SK-N-SH (cell line): ENCODE measurements at regions not wholly inside any gene's neighbourhood (a gene's known extent, or its start where the extent isn't known, plus 50 kb on each side); places are given as distances from the start of the nearest gene placed in this dataset.

Experiments used
- CTCF ChIA-PET: fragments of 300-600, 350-600 bp; formaldehyde crosslinking; extraction: SDS; loops from one replicate; lab custom pipeline; 2021; lab: Yijun Ruan, JAX
- POLR2A ChIA-PET: fragments of 350-600 bp; sonication (Branson Sonifier 250); formaldehyde crosslinking; extraction: SDS; loops from one replicate; lab custom pipeline; 2020; ENCODE audit warnings: antibody characterized with exemption, inconsistent platforms; lab: Yijun Ruan, JAX
- DNase-seq: peaks from one replicate; pipeline ENCODE4 v3.0.0; 2012
- H2AFZ ChIP-seq: fragments of 200-600 bp; sonication (generic); 2 replicates; pipeline ENCODE4 v1.8.1; 2016; ENCODE audit warnings: antibody characterized with exemption, mild to moderate bottlenecking, low read depth
- H3F3A ChIP-seq: fragments of 200-600 bp; sonication (generic); replicated peaks from 2 replicates; pipeline ENCODE3; 2016; ENCODE audit warnings: antibody characterized with exemption, mild to moderate bottlenecking; ENCODE audit not compliant: insufficient read depth
- H3K27ac ChIP-seq, 2 experiments: fragments of 200-500 bp in 1 of 2; fragments of 200-600 bp in 1 of 2; sonication (Bioruptor generic) in 1 of 2; sonication (generic), shearing (Covaris generic) in 1 of 2; 2 replicates each; pipeline versions ENCODE4 v1.5.1 to v1.6.1; 2014 to 2016; ENCODE audit warnings: low read depth in 2 of 2, inconsistent platforms in 1 of 2, low read length in 1 of 2, mild to moderate bottlenecking in 1 of 2, mixed read lengths in 1 of 2
- H3K27me3 ChIP-seq: fragments of 200-600 bp; sonication (generic), shearing (Covaris generic); 2 replicates; pipeline ENCODE4 v1.6.1; 2016; ENCODE audit warnings: mixed run types; ENCODE audit not compliant: insufficient read depth
- H3K36me3 ChIP-seq, 2 experiments: fragments of 200-500 bp in 1 of 2; fragments of 200-600 bp in 1 of 2; sonication (Bioruptor generic) in 1 of 2; sonication (generic) in 1 of 2; replicated peaks in 1 of 2; 2 replicates each; pipeline versions ENCODE3 to v1.5.1; 2014 to 2016; ENCODE audit warnings: low read length in 1 of 2, mild to moderate bottlenecking in 1 of 2; ENCODE audit not compliant: insufficient read depth in 2 of 2, control insufficient read depth in 1 of 2
- H3K4me1 ChIP-seq, 2 experiments: fragments of 200-500 bp in 1 of 2; fragments of 200-600 bp in 1 of 2; sonication (Bioruptor generic) in 1 of 2; sonication (generic), shearing (Covaris generic) in 1 of 2; 2 replicates each; pipeline versions ENCODE4 v1.5.1 to v1.6.1; 2014 to 2016; ENCODE audit warnings: low read depth in 1 of 2, low read length in 1 of 2, mixed run types in 1 of 2; ENCODE audit not compliant: insufficient read depth in 2 of 2, control insufficient read depth in 1 of 2
- H3K4me2 ChIP-seq: fragments of 200-600 bp; sonication (generic), shearing (Covaris generic); 2 replicates; pipeline ENCODE4 v1.6.1; 2017; ENCODE audit warnings: mixed run types
- H3K4me3 ChIP-seq, 2 experiments: fragments of 200-500 bp in 1 of 2; fragments of 200-600 bp in 1 of 2; sonication (Bioruptor generic) in 1 of 2; sonication (generic), shearing (Covaris generic) in 1 of 2; 2 replicates each; pipeline versions ENCODE4 v1.5.1 to v1.8.1; 2014 to 2016; ENCODE audit warnings: low read depth in 2 of 2, inconsistent platforms in 1 of 2, low read length in 1 of 2, mild to moderate bottlenecking in 1 of 2, mixed read lengths in 1 of 2, moderate library complexity in 1 of 2
- H3K79me2 ChIP-seq: fragments of 200-600 bp; sonication (generic); 2 replicates; pipeline ENCODE4 v1.8.1; 2017; ENCODE audit warnings: mild to moderate bottlenecking; ENCODE audit not compliant: insufficient read depth
- H3K9ac ChIP-seq: fragments of 200-600 bp; sonication (generic); 2 replicates; pipeline ENCODE4 v1.6.1; 2017; ENCODE audit warnings: mixed run types
- H3K9me2 ChIP-seq: fragments of 200-600 bp; sonication (generic); 2 replicates; pipeline ENCODE4 v1.6.1; 2017; ENCODE audit warnings: mixed run types
- H3K9me3 ChIP-seq: fragments of 200-600 bp; sonication (generic); 2 replicates; pipeline ENCODE4 v1.6.1; 2017; ENCODE audit warnings: mixed run types, mild to moderate bottlenecking, moderate library complexity
- H4K20me1 ChIP-seq: fragments of 200-600 bp; sonication (generic); 2 replicates; pipeline ENCODE4 v1.6.1; 2017; ENCODE audit warnings: mild to moderate bottlenecking, mixed run types; ENCODE audit not compliant: insufficient read depth
- CHD2 ChIP-seq: fragments of 150-350 bp; IDR thresholded peaks from 2 replicates; pipeline ENCODE4 v1.6.1; 2018; ENCODE audit warnings: low read length; ENCODE audit not compliant: partially characterized antibody
- EP300 ChIP-seq, 2 experiments: IDR thresholded peaks; 2 replicates each; pipeline versions ENCODE4 v1.4.0 to v1.6.1; 2012; ENCODE audit warnings: borderline replicate concordance in 1 of 2, low read depth in 1 of 2, low read length in 1 of 2
- EZH2phosphoT487 ChIP-seq: fragments of 200-600 bp; sonication (generic); IDR thresholded peaks from 2 replicates; pipeline ENCODE4 v1.6.1; 2017; ENCODE audit warnings: low read depth, mixed run types, mild to moderate bottlenecking, antibody characterized with exemption, moderate library complexity, borderline replicate concordance
- FOXM1 ChIP-seq: IDR thresholded peaks from 2 replicates; pipeline ENCODE4 v1.4.0; 2012; ENCODE audit warnings: low read depth, mild to moderate bottlenecking
- GABPA ChIP-seq: IDR thresholded peaks from 2 replicates; pipeline ENCODE4 v1.4.0; 2012; ENCODE audit warnings: low read depth, mild to moderate bottlenecking
- IRF3 ChIP-seq: fragments of 150-350 bp; IDR thresholded peaks from 2 replicates; pipeline ENCODE4 v1.6.1; 2016; ENCODE audit warnings: mild to moderate bottlenecking, low read depth, low read length
- MAX ChIP-seq: IDR thresholded peaks from 2 replicates; pipeline ENCODE4 v1.4.0; 2012; ENCODE audit warnings: low read depth
- MEF2A ChIP-seq: IDR thresholded peaks from 2 replicates; pipeline ENCODE4 v1.4.0; 2012; ENCODE audit warnings: low read depth, borderline replicate concordance
- NRF1 ChIP-seq: IDR thresholded peaks from 2 replicates; pipeline ENCODE4 v1.6.1; 2012; ENCODE audit warnings: low read depth, mild to moderate bottlenecking, low read length
- POLR2AphosphoS5 ChIP-seq: IDR thresholded peaks from 2 replicates; pipeline ENCODE4 v1.6.1; 2012; ENCODE audit warnings: low read depth, low read length
- RCOR1 ChIP-seq: fragments of 150-350 bp; IDR thresholded peaks from 2 replicates; pipeline ENCODE4 v1.6.1; 2017; ENCODE audit warnings: antibody characterized with exemption, low read length
- RFX5 ChIP-seq: IDR thresholded peaks from 2 replicates; pipeline ENCODE4 v1.6.1; 2012; ENCODE audit warnings: mild to moderate bottlenecking, improper control_type of control experiment, low read length
- TAF1 ChIP-seq: IDR thresholded peaks from 2 replicates; pipeline ENCODE4 v1.6.1; 2012; ENCODE audit warnings: low read depth, mild to moderate bottlenecking, low read length, moderate library complexity, borderline replicate concordance
- TCF12 ChIP-seq: IDR thresholded peaks from 2 replicates; pipeline ENCODE4 v1.4.0; 2012
- TEAD4 ChIP-seq: IDR thresholded peaks from 2 replicates; pipeline ENCODE4 v1.4.0; 2012; ENCODE audit warnings: mild to moderate bottlenecking, borderline replicate concordance; ENCODE audit not compliant: insufficient read depth
- ZBTB33 ChIP-seq: IDR thresholded peaks from 2 replicates; pipeline ENCODE4 v1.4.0; 2012; ENCODE audit warnings: low read depth, borderline replicate concordance
- WGBS: methylation state at CpG from one replicate; pipeline ENCODE4 v1.1.6; 2017; ENCODE audit warnings: low lambda C conversion rate; 5-methylcytosine and 5-hydroxymethylcytosine counted together
- TF ChIP-seq, protein P1 (sequence below): fragments of 200-600 bp; sonication (generic); IDR thresholded peaks from 2 replicates; pipeline ENCODE4 v1.6.1; 2017; ENCODE audit warnings: antibody characterized with exemption, mild to moderate bottlenecking, moderate library complexity
- TF ChIP-seq, protein P2 (sequence below): IDR thresholded peaks from 2 replicates; pipeline ENCODE4; 2012

DNA sequence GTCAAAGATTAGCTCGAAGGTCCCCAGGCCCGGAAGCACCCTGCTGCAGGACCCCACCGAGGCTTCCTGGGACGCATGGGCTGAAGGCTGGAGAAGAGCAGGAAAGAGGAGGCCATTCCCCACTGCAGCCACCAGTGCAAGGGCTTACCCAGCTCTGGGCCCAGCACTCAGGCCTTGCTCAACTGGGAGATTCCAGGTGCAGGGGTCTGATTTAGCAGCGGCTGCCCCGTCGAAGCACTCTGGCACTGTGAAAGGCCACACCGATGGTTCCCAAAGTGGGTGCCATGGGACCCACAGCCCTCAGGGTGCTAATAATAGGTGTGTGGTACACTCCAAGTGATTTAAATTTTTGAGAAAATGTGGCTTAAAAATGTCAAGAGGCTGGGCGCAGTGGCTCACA lies 130.9 kb downstream of the OAT start:
- no peaks in the 10 kb centered on the region for H4K20me1 ChIP-seq
- no peaks in the 10 kb centered on the region for H3F3A ChIP-seq
- H3K4me2 ChIP-seq, result no peak overlapping the region
- no peaks in the 10 kb centered on the region for H3K9me2 ChIP-seq
- H3K27ac ChIP-seq, result no peak overlapping the region
- 62% methylated on average over 7 of the region's 9 CpGs for WGBS
- H3K79me2 ChIP-seq, result no peaks in the 10 kb centered on the region
- POLR2A ChIA-PET, result no interaction called here
- H3K9me3 ChIP-seq, result no peaks in the 10 kb centered on the region
- H2AFZ ChIP-seq, result no peak overlapping the region
- CTCF ChIA-PET, result interaction anchor here (1.2 kb wide), 1 partner anchor 101 kb away, joined by 3 read pairs; no protein-coding TSS in a partner anchor
- no peaks in the 10 kb centered on the region for H3K27me3 ChIP-seq
- TF ChIP-seq MEF2A (no peak), CHD2 (no peak), RFX5 (no peak), TAF1 (no peak), EZH2phosphoT487 (no peak)
- no peaks in the 10 kb centered on the region for H3K36me3 ChIP-seq
- no peak overlapping the region for H3K9ac ChIP-seq
- H3K4me3 ChIP-seq, result no peak overlapping the region
- H3K4me1 ChIP-seq, result peaks cover 0 to 16% of the 10 kb centered on the region in 2 experiments; a peak in 2 of 4 replicates
- no peak for DNase-seq

GRCh38 chr10:124287071-124287685 lies 131.5 kb downstream of the OAT start:
- POLR2A ChIA-PET, result no interaction called here
- H4K20me1 ChIP-seq, result no peaks in the 10 kb centered on the region
- H3K27me3 ChIP-seq, result no peaks in the 10 kb centered on the region
- peaks cover 0 to 16% of the 10 kb centered on the region in 2 experiments; a peak in 2 of 4 replicates for H3K4me1 ChIP-seq
- no peak overlapping the region for H3K4me3 ChIP-seq
- no peaks in the 10 kb centered on the region for H3K79me2 ChIP-seq
- H2AFZ ChIP-seq, result no peak overlapping the region
- no peaks in the 10 kb centered on the region for H3K9me3 ChIP-seq
- WGBS, result 62% methylated on average over 5 of the region's 10 CpGs
- H3F3A ChIP-seq, result no peaks in the 10 kb centered on the region
- TF ChIP-seq NRF1, result no peak
- no peak for TF ChIP-seq TEAD4
- no peak for TF ChIP-seq IRF3
- no peak for TF ChIP-seq MAX
- TF ChIP-seq ZBTB33, result no peak
- no peak for TF ChIP-seq EP300 (IDR thresholded peaks at IDR 0.05; ENCODE audit: borderline replicate concordance in 1 of 2, low read depth in 1 of 2, low read length in 1 of 2)
- TF ChIP-seq, protein P1, sequence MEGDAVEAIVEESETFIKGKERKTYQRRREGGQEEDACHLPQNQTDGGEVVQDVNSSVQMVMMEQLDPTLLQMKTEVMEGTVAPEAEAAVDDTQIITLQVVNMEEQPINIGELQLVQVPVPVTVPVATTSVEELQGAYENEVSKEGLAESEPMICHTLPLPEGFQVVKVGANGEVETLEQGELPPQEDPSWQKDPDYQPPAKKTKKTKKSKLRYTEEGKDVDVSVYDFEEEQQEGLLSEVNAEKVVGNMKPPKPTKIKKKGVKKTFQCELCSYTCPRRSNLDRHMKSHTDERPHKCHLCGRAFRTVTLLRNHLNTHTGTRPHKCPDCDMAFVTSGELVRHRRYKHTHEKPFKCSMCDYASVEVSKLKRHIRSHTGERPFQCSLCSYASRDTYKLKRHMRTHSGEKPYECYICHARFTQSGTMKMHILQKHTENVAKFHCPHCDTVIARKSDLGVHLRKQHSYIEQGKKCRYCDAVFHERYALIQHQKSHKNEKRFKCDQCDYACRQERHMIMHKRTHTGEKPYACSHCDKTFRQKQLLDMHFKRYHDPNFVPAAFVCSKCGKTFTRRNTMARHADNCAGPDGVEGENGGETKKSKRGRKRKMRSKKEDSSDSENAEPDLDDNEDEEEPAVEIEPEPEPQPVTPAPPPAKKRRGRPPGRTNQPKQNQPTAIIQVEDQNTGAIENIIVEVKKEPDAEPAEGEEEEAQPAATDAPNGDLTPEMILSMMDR, result no peak
- no peak for TF ChIP-seq GABPA
- no peak for TF ChIP-seq FOXM1
- TF ChIP-seq RCOR1, result no peak
- no peak for TF ChIP-seq POLR2AphosphoS5
- TF ChIP-seq TCF12, result no peak
- TF ChIP-seq, protein P2, sequence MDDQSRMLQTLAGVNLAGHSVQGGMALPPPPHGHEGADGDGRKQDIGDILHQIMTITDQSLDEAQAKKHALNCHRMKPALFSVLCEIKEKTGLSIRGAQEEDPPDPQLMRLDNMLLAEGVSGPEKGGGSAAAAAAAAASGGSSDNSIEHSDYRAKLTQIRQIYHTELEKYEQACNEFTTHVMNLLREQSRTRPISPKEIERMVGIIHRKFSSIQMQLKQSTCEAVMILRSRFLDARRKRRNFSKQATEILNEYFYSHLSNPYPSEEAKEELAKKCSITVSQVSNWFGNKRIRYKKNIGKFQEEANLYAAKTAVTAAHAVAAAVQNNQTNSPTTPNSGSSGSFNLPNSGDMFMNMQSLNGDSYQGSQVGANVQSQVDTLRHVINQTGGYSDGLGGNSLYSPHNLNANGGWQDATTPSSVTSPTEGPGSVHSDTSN, result no peak
- no peak for DNase-seq
- no peak overlapping the region for H3K27ac ChIP-seq
- no peak overlapping the region for H3K9ac ChIP-seq
- no peaks in the 10 kb centered on the region for H3K36me3 ChIP-seq
- no peaks in the 10 kb centered on the region for H3K9me2 ChIP-seq
- CTCF ChIA-PET, result no interaction called here
- H3K4me2 ChIP-seq, result no peak overlapping the region
